A673 (cell line): ENCODE measurements at regions not wholly inside any gene's neighbourhood (a gene's known extent, or its start where the extent isn't known, plus 50 kb on each side); places are given as distances from the start of the nearest gene placed in this dataset.

Experiments
- CTCF ChIP-seq: fragments of 300-800, 200-600 bp; sonication (generic); conservative IDR thresholded peaks from 2 replicates; pipeline ENCODE4 v1.5.1; 2017; ENCODE audit warnings: low read depth, mild to moderate bottlenecking, antibody characterized with exemption, low read length, moderate library complexity, mixed read lengths
- EZH2 ChIP-seq: fragments of 200-600 bp; sonication (generic); IDR thresholded peaks from 2 replicates; pipeline ENCODE4 v1.6.1; 2017; ENCODE audit warnings: borderline replicate concordance, low read depth, mild to moderate bottlenecking, mixed read lengths, antibody characterized with exemption, low read length; ENCODE audit not compliant: poor library complexity, severe bottlenecking

- TF ChIP-seq EZH2 (no peak), CTCF (no peak)
These were observed 243.5 kb upstream of the CCNG1 start for GRCh38 chr5:163193886-163194285.
